ENCODE measurements at regions not wholly inside any gene's neighbourhood (a gene's known extent, or its start where the extent isn't known, plus 50 kb on each side); places are given as distances from the start of the nearest gene placed in this dataset.

DNA sequence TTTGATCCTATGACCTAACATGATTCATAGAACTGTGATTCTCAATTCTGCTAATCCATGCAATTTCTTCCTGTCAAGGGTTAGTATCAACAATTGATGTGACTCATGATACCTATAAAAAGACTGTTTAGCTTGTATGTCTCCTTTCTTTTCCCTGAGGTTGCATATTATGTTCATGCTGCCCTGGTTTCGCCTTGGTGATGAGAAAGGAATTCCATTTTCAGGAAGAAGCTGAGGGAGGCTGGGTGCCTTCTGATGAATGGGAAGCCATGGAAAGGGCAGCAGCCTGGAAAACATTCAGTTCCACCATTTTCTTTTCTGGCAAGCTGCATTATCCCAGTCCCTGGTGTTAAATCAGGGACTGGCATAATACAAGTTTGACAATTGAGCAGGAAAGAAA is 976.5 kb downstream of the RPA4 start:
- ChIA-PET CTCF (interaction anchor here (0.6 to 0.7 kb wide), 3 partner anchors 12 to 42 kb away, joined by 3 read pairs; no protein-coding TSS in a partner anchor), POLR2A (ENCODE audit: unreplicated experiment) (no interaction called here)
- Histone ChIP-seq H3K9me1 (ENCODE audit: insufficient read depth, low read length) (no peaks in the 10 kb centered on the region), H2BK20ac (ENCODE audit: low read depth, low read length) (peak overlapping the region; percentile 78), H3K9ac (ENCODE audit: low read depth, low read length) (no peak overlapping the region), H3K4me2 (ENCODE audit: low read depth, low read length) (no peak overlapping the region), H4K20me1 (ENCODE audit: insufficient read depth, low read length) (no peaks in the 10 kb centered on the region), H3K4ac (ENCODE audit: low read depth, low read length) (peak overlapping the region; percentile 39), H2BK15ac (ENCODE audit: low read depth, low read length) (no peak overlapping the region), H2AFZ (replicated peaks; ENCODE audit: low read length, poor library complexity) (no peak overlapping the region), H3K27ac (ENCODE audit: insufficient read depth, low read length) (no peak overlapping the region), H3K23ac (ENCODE audit: low read depth, low read length) (no peak overlapping the region), H3K79me1 (ENCODE audit: low read depth in 1 of 2, low read length in 2 of 2) (no peaks in the 10 kb centered on the region), H4K5ac (ENCODE audit: low read depth, low read length) (no peak overlapping the region), H3K4me3 (ENCODE audit: insufficient read depth, low read depth, low read length) (no peak overlapping the region), H4K8ac (ENCODE audit: low read depth in 2 of 2, low read length in 2 of 2) (no peak overlapping the region; a peak in 1 of 4 replicates), H3K36me3 (ENCODE audit: control insufficient read depth, insufficient read depth, low read length) (no peaks in the 10 kb centered on the region), H3K4me1 (ENCODE audit: control insufficient read depth, insufficient read depth, low read length) (no peaks in the 10 kb centered on the region; the same call in 1 of the 2 replicates), H3K27me3 (ENCODE audit: control insufficient read depth, insufficient read depth, low read length) (no peaks in the 10 kb centered on the region), H4K91ac (ENCODE audit: insufficient read depth, low read depth, low read length) (no peak overlapping the region), H3K14ac (replicated peaks; ENCODE audit: low read depth, low read length) (no peak overlapping the region; the same call in 1 of the 2 replicates), H2AK9ac (replicated peaks; ENCODE audit: low read depth, low read length, poor library complexity) (no peak overlapping the region), H3K56ac (ENCODE audit: extremely low read depth, insufficient read depth, low read length) (no peak overlapping the region), H2BK120ac (ENCODE audit: low read depth, low read length) (peak overlapping the region; percentile 69), H3K9me3 (ENCODE audit: control insufficient read depth, insufficient read depth, low read length) (no peaks in the 10 kb centered on the region), H2AK5ac (ENCODE audit: low read depth, low read length) (no peak overlapping the region), H3K18ac (ENCODE audit: low read depth, low read length) (no peak overlapping the region), H2BK5ac (ENCODE audit: low read depth, low read length, poor library complexity, severe bottlenecking) (no peak overlapping the region)
- BruUV-seq (replicated peaks) = no TSS peak
- in situ Hi-C loops (cut with MboI; ENCODE audit: low sequenced_read_pairs) (no loop called here), dilution Hi-C loops (cut with HindIII; ENCODE audit: low sequenced_read_pairs, unreplicated experiment) (no loop called here), intact Hi-C loops (cut with micrococcal nuclease) (no loop called here)
- DNase-seq (peak; percentile 73), ATAC-seq (ENCODE audit: low read depth) (peak; percentile 24; the same call in 1 of the 2 replicates)
- no peak for TF ChIP-seq RAD21 (IDR thresholded peaks at IDR 0.05; ENCODE audit: low read length)
- peak; percentile 87 for TF ChIP-seq MAFK (IDR thresholded peaks at IDR 0.05; ENCODE audit: low read depth, low read length)
- no CpG with 5 or more reads among the region's 1 CpG for WGBS, 2 experiments (ENCODE audit: extremely low coverage in 2 of 2, insufficient read length in 1 of 2)
